ENCODE measurements at regions not wholly inside any gene's neighbourhood (a gene's known extent, or its start where the extent isn't known, plus 50 kb on each side); places are given as distances from the start of the nearest gene placed in this dataset.

DNA sequence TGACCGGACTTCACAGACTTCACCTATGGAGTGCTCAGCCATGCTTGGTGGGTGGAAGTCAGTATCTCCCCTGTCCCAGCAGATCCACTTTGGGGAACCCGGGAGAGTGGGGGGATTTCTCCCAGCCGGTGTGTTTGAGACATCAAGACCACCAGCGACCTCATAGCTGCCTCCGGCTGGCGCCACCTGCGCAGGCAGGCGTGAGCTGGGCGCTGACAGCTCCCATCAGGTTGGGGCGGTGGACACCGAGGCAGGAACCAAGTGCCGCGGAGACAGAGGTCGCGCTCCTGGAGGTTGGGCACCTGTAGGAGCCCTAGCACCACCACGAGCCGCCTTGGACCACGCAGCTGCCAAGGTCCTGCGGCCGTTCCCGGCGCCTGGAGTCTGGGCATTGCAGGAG is 124.0 kb upstream of the LARP1 start:
- DNase-seq, result no peak
- ChIA-PET POLR2A (ENCODE audit: unreplicated experiment) (no interaction called here), CTCF (no interaction called here)
- no peak overlapping the region for H3K4me3 ChIP-seq (ENCODE audit: low read length)
- no peak overlapping the region for H3K27ac ChIP-seq (ENCODE audit: low read length)
- H3K27me3 ChIP-seq (ENCODE audit: low read length), result no peaks in the 10 kb centered on the region
- no peaks in the 10 kb centered on the region for H3K9me3 ChIP-seq (ENCODE audit: low read length)
- H3F3A ChIP-seq (ENCODE audit: low read length, unreplicated experiment), result no peaks in the 10 kb centered on the region
- no peaks in the 10 kb centered on the region for H3K36me3 ChIP-seq (ENCODE audit: low read depth, low read length)
- H2AFZ ChIP-seq (ENCODE audit: low read length), result no peak overlapping the region
- H3K4me1 ChIP-seq (ENCODE audit: insufficient read depth, low read length), result no peaks in the 10 kb centered on the region
- no peaks in the 10 kb centered on the region for H3K79me2 ChIP-seq (ENCODE audit: low read length)
- H3K9me2 ChIP-seq (replicated peaks; ENCODE audit: low read length), result no peaks in the 10 kb centered on the region
- intact Hi-C loops (cut with micrococcal nuclease), result no loop called here
- no peak overlapping the region for H3K9ac ChIP-seq (ENCODE audit: low read length)
- no TSS peak for BruUV-seq (replicated peaks)
- TF ChIP-seq EZH2phosphoT487 (IDR thresholded peaks at IDR 0.05; ENCODE audit: borderline replicate concordance, low read length), result no peak
- TF ChIP-seq, protein P1, sequence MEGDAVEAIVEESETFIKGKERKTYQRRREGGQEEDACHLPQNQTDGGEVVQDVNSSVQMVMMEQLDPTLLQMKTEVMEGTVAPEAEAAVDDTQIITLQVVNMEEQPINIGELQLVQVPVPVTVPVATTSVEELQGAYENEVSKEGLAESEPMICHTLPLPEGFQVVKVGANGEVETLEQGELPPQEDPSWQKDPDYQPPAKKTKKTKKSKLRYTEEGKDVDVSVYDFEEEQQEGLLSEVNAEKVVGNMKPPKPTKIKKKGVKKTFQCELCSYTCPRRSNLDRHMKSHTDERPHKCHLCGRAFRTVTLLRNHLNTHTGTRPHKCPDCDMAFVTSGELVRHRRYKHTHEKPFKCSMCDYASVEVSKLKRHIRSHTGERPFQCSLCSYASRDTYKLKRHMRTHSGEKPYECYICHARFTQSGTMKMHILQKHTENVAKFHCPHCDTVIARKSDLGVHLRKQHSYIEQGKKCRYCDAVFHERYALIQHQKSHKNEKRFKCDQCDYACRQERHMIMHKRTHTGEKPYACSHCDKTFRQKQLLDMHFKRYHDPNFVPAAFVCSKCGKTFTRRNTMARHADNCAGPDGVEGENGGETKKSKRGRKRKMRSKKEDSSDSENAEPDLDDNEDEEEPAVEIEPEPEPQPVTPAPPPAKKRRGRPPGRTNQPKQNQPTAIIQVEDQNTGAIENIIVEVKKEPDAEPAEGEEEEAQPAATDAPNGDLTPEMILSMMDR (conservative IDR thresholded peaks at IDR 0.05; ENCODE audit: low read depth, low read length), result no peak
- TF ChIP-seq EZH2 (IDR thresholded peaks at IDR 0.05; ENCODE audit: low read length, unreplicated experiment), result no peak
- no peaks in the 10 kb centered on the region for H4K20me1 ChIP-seq (ENCODE audit: low read length)
- ATAC-seq, result no peak
- no peak overlapping the region for H3K4me2 ChIP-seq (ENCODE audit: low read length)

DNA sequence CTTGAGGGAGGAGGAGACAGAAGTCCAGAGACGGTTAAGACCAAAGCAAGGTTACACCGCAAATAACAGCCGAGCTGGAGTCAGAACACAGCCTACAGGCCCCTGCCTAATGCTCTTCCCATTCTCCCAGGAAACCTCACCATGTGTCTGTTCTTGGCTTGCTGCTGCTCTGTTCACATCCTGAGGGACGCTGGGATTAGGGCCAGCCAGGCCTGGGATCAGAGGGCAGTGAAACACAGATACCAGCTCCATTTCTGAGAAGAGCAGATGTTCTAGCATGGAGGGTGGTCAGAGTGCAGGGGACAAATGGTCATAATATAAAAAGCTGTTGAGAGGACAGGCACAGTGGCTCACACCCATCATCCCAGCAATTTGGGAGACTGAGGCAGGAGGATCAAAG is 124.8 kb upstream of the LARP1 start:
- Histone ChIP-seq H4K20me1 (ENCODE audit: low read length) (no peaks in the 10 kb centered on the region), H3K9me2 (replicated peaks; ENCODE audit: low read length) (no peaks in the 10 kb centered on the region), H3K4me3 (ENCODE audit: low read length) (no peak overlapping the region), H3K27me3 (ENCODE audit: low read length) (no peaks in the 10 kb centered on the region), H3K4me1 (ENCODE audit: insufficient read depth, low read length) (no peaks in the 10 kb centered on the region), H3K36me3 (ENCODE audit: low read depth, low read length) (no peaks in the 10 kb centered on the region), H3F3A (ENCODE audit: low read length, unreplicated experiment) (no peaks in the 10 kb centered on the region), H3K4me2 (ENCODE audit: low read length) (no peak overlapping the region), H3K9ac (ENCODE audit: low read length) (no peak overlapping the region), H2AFZ (ENCODE audit: low read length) (no peak overlapping the region), H3K79me2 (ENCODE audit: low read length) (no peaks in the 10 kb centered on the region), H3K27ac (ENCODE audit: low read length) (no peak overlapping the region), H3K9me3 (ENCODE audit: low read length) (no peaks in the 10 kb centered on the region)
- ATAC-seq (no peak), DNase-seq (no peak)
- intact Hi-C loops (cut with micrococcal nuclease), result no loop called here
- no TSS peak for BruUV-seq (replicated peaks)
- TF ChIP-seq EZH2 (IDR thresholded peaks at IDR 0.05; ENCODE audit: low read length, unreplicated experiment) (no peak), EZH2phosphoT487 (IDR thresholded peaks at IDR 0.05; ENCODE audit: borderline replicate concordance, low read length) (no peak)
- TF ChIP-seq, protein P1 (conservative IDR thresholded peaks at IDR 0.05; ENCODE audit: low read depth, low read length), result no peak
- ChIA-PET POLR2A (ENCODE audit: unreplicated experiment) (no interaction called here), CTCF (no interaction called here)

DNA sequence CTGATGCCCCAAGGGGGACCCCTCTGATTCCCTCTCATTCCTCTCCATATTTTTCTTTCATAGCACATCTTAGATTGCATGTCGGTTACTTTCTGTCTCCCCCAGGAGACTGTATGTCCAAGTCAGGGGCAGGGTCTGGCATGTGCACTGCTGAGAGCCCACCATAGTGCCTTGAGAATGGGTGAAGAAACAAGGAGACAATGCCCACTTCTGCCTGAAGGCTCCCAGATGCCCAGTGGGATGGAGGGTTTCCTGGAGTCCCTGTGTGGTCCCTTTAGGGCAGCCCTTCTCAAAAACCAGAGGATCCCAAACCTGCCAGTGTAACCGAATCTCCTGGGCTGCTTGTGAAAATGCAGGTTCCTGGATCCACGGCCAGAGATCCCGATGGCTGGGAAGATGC is 126.5 kb upstream of the LARP1 start:
- no peaks in the 10 kb centered on the region for H3F3A ChIP-seq (ENCODE audit: low read length, unreplicated experiment)
- no peaks in the 10 kb centered on the region for H3K9me3 ChIP-seq (ENCODE audit: low read length)
- BruUV-seq (replicated peaks), result no TSS peak
- no peak overlapping the region for H3K4me3 ChIP-seq (ENCODE audit: low read length)
- H3K27ac ChIP-seq (ENCODE audit: low read length), result no peak overlapping the region
- DNase-seq, result no peak
- ATAC-seq, result no peak
- H3K4me2 ChIP-seq (ENCODE audit: low read length), result no peak overlapping the region
- CTCF ChIA-PET, result no interaction called here
- TF ChIP-seq EZH2 (IDR thresholded peaks at IDR 0.05; ENCODE audit: low read length, unreplicated experiment) (no peak), EZH2phosphoT487 (IDR thresholded peaks at IDR 0.05; ENCODE audit: borderline replicate concordance, low read length) (no peak)
- TF ChIP-seq, protein P1 (conservative IDR thresholded peaks at IDR 0.05; ENCODE audit: low read depth, low read length), result no peak
- no peaks in the 10 kb centered on the region for H3K79me2 ChIP-seq (ENCODE audit: low read length)
- no peaks in the 10 kb centered on the region for H3K9me2 ChIP-seq (replicated peaks; ENCODE audit: low read length)
- intact Hi-C loops (cut with micrococcal nuclease), result no loop called here
- no peak overlapping the region for H3K9ac ChIP-seq (ENCODE audit: low read length)
- no peaks in the 10 kb centered on the region for H3K4me1 ChIP-seq (ENCODE audit: insufficient read depth, low read length)
- POLR2A ChIA-PET (ENCODE audit: unreplicated experiment), result no interaction called here
- H3K36me3 ChIP-seq (ENCODE audit: low read depth, low read length), result no peaks in the 10 kb centered on the region
- no peaks in the 10 kb centered on the region for H3K27me3 ChIP-seq (ENCODE audit: low read length)
- no peak overlapping the region for H2AFZ ChIP-seq (ENCODE audit: low read length)
- no peaks in the 10 kb centered on the region for H4K20me1 ChIP-seq (ENCODE audit: low read length)
